Right lobe of liver (tissue), 4 donors: ENCODE measurements at regions not wholly inside any gene's neighbourhood (a gene's known extent, or its start where the extent isn't known, plus 50 kb on each side); places are given as distances from the start of the nearest gene placed in this dataset.

Source experiments
- POLR2A ChIP-seq: fragments of 450-650 bp; IDR thresholded peaks from one replicate; pipeline ENCODE4 v1.6.1; 2017; ENCODE audit warnings: antibody characterized with exemption, mild to moderate bottlenecking
- TF ChIP-seq, protein P1 (sequence below), 4 donors: fragments of 200-600 bp in 3 of 4; fragments of 450-650 bp in 1 of 4; IDR thresholded peaks; one replicate each; pipeline versions ENCODE4 v1.5.1 to v1.8.0; 2016 to 2022; ENCODE audit warnings: antibody characterized with exemption in 4 of 4, mild to moderate bottlenecking in 2 of 4
- donor health status: DM: no; HTN: no; CAD: no.
- donor health status: DM: no; HTN: no; CAD: no.
- donor health status: DM: no; HTN: yes; CAD: no.

DNA sequence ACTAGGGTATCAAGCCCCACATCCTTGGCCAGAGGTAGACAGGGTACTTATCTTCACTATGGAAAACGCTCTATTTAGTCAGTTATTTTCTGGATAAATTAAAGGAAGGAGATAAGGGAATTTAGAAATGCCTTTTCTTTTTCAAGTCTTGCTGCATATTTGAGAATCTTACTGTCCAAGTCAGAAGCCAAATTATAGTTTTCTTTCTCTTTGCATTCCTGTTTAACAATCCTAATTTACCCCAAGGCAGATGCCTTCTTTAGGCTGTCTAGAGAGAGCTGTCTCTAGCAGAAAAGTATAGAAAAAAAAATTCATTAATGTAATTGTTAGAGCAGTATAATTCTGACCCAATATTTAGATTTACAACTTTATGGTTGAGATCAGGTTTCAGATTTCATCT, 64.4 kb upstream of the TBC1D5 start:
- TF ChIP-seq, protein P1, sequence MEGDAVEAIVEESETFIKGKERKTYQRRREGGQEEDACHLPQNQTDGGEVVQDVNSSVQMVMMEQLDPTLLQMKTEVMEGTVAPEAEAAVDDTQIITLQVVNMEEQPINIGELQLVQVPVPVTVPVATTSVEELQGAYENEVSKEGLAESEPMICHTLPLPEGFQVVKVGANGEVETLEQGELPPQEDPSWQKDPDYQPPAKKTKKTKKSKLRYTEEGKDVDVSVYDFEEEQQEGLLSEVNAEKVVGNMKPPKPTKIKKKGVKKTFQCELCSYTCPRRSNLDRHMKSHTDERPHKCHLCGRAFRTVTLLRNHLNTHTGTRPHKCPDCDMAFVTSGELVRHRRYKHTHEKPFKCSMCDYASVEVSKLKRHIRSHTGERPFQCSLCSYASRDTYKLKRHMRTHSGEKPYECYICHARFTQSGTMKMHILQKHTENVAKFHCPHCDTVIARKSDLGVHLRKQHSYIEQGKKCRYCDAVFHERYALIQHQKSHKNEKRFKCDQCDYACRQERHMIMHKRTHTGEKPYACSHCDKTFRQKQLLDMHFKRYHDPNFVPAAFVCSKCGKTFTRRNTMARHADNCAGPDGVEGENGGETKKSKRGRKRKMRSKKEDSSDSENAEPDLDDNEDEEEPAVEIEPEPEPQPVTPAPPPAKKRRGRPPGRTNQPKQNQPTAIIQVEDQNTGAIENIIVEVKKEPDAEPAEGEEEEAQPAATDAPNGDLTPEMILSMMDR (IDR thresholded peaks at IDR 0.05): no peak
- no peak for TF ChIP-seq POLR2A
